Ectodermal cell (in vitro differentiated cells): ENCODE measurements at regions not wholly inside any gene's neighbourhood (a gene's known extent, or its start where the extent isn't known, plus 50 kb on each side); places are given as distances from the start of the nearest gene placed in this dataset.
"Not testable (repeated sequence)": the region's sequence is repeated elsewhere in the genome, so short reads cannot be mapped to it uniquely, and the experiment has no call there.

ENCODE experiments used
- H3K27ac ChIP-seq: 2 replicates; pipeline ENCODE4 v1.7.0; 2013; ENCODE audit warnings: mild to moderate bottlenecking, low read depth, low read length; ENCODE audit not compliant: insufficient read depth, poor library complexity, severe bottlenecking
- H3K27me3 ChIP-seq: 2 replicates; pipeline ENCODE4 v1.7.0; 2013; ENCODE audit warnings: mild to moderate bottlenecking, low read length; ENCODE audit not compliant: insufficient read depth, control insufficient read depth, poor library complexity, severe bottlenecking
- H3K36me3 ChIP-seq: one replicate; pipeline ENCODE4 v1.7.0; 2013; ENCODE audit warnings: low read length; ENCODE audit not compliant: control insufficient read depth, insufficient read depth
- H3K4me1 ChIP-seq: one replicate; pipeline ENCODE4 v1.7.0; 2013; ENCODE audit warnings: low read length; ENCODE audit not compliant: control insufficient read depth, insufficient read depth
- H3K4me3 ChIP-seq: 2 replicates; pipeline ENCODE4 v1.7.0; 2013; ENCODE audit warnings: low read depth, low read length, control low read depth; ENCODE audit not compliant: insufficient read depth
- H3K9me3 ChIP-seq: 2 replicates; pipeline ENCODE4 v1.7.0; 2013; ENCODE audit warnings: mild to moderate bottlenecking, low read length, moderate library complexity; ENCODE audit not compliant: control insufficient read depth
- WGBS, 2 experiments: methylation state at CpG; one replicate each; pipeline ENCODE4 v1.1.7; 2013; ENCODE audit warnings: missing lambda C conversion rate in 2 of 2; 5-methylcytosine and 5-hydroxymethylcytosine counted together

DNA sequence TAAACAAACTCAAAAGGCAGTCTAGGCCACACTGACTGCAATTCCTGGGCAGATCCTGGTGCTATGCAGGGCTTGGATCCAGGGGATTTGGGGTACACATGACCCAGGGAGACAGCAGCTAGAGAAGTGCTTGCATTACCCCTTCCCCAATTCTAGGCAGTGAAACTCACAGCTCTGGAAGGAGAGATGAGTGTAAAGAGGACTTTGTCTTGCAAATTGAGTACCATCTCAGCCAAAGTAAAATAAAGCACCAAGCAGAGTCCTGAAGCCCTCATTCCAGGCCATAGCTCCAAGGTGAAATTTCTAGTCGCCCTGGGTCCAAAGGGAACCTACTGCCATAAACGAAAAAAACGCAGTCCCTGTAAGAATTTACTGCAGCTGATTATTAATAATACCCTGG lies 644.9 kb upstream of the FLRT2 start:
- Histone ChIP-seq H3K27me3 (no peaks in the 10 kb centered on the region), H3K4me3 (no peak overlapping the region), H3K9me3 (no peaks in the 10 kb centered on the region), H3K27ac (no peak overlapping the region), H3K36me3 (no peaks in the 10 kb centered on the region), H3K4me1 (no peaks in the 10 kb centered on the region)
- WGBS, 2 experiments = 77 to 84% methylated on average over 3 of the region's 3 CpGs

DNA sequence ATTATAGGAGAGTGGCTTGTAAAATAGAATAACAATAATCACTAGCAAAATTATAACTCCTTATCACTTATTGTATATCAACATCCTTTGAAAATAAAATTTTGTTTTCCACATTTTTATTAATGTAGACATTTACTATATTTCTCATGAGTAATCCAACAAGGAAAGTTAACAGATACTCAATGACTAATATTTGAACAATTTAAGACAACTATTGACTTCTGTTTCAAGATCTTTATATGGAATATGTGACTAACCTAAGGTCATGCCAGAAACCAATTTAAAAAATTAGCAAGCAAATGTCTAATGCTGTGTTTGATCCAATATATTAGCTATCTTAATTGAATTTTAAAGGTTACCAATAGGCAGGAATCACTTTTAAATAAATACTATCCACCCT lies 638.5 kb upstream of the FLRT2 start:
- Histone ChIP-seq H3K27me3 (no peaks in the 10 kb centered on the region), H3K4me3 (no peak overlapping the region), H3K4me1 (no peaks in the 10 kb centered on the region), H3K9me3 (no peaks in the 10 kb centered on the region), H3K27ac (no peak overlapping the region), H3K36me3 (no peaks in the 10 kb centered on the region)

DNA sequence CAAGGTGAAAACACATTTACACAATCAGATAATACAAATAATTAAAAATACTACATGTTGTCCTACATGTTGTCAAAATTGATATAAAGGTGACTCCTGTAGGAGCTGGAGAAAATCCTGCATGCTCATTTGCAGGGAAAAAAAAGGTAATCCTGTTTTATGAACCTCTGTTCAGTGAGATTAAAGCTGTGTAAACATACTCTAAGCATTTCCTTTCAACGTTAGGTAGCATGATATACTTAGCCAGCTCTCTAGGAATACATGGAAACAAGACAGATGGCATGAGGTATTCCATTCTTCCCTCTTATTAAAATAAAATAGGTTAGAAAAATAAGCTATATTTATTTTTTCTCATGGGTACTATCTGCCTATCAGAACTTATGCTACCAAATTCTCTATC lies 635.7 kb upstream of the FLRT2 start:
- Histone ChIP-seq H3K4me1 (no peaks in the 10 kb centered on the region), H3K36me3 (no peaks in the 10 kb centered on the region), H3K27ac (no peak overlapping the region), H3K4me3 (no peak overlapping the region), H3K27me3 (no peaks in the 10 kb centered on the region), H3K9me3 (no peaks in the 10 kb centered on the region)
- 83 to 85% methylated on average over 1 of the region's 1 CpG for WGBS, 2 experiments

DNA sequence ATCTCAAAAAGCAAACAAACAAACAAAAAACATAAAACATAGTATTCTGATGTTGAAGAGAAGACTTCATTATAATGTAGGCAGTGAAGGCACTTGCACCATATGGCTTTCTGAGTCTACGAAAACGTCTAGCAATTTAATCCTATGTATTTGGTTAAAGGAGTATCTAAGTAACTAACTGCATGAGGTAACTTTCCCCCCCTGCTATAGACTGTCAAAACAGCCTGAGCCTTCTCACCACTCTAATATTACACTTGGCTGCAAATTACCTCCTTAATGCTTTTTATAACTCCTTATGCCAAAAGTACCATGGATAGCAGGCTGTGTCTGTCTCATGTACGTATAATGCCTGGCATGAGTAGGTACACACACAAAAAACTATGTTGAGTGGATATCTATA lies 607.6 kb upstream of the FLRT2 start:
- 90 to 100% methylated on average over 2 to 3 of the region's 3 CpGs for WGBS, 2 experiments
- H3K4me1 ChIP-seq = no peaks in the 10 kb centered on the region
- H3K9me3 ChIP-seq = no peaks in the 10 kb centered on the region
- H3K27ac ChIP-seq = no peak overlapping the region
- H3K4me3 ChIP-seq = no peak overlapping the region
- no peaks in the 10 kb centered on the region for H3K36me3 ChIP-seq
- H3K27me3 ChIP-seq = no peaks in the 10 kb centered on the region

DNA sequence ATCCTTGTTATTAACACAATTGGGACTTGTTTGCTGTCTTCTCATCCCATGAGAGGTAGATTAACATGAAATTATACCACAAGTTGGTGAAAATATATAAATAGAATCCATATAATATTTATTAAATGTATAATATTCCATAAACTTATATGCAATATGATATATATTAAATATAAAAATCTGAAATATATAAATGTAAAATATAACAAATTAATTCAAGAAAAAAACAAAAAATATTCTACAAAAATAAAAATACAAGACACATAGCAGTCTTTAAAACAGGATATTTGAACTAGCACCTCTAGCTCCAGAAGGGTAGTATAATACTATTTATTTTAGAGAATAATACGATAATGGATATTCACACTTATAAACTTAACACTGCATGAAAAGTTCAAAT lies 603.3 kb upstream of the FLRT2 start:
- no CpG with 5 or more reads among the region's 1 CpG for WGBS, 2 experiments

DNA sequence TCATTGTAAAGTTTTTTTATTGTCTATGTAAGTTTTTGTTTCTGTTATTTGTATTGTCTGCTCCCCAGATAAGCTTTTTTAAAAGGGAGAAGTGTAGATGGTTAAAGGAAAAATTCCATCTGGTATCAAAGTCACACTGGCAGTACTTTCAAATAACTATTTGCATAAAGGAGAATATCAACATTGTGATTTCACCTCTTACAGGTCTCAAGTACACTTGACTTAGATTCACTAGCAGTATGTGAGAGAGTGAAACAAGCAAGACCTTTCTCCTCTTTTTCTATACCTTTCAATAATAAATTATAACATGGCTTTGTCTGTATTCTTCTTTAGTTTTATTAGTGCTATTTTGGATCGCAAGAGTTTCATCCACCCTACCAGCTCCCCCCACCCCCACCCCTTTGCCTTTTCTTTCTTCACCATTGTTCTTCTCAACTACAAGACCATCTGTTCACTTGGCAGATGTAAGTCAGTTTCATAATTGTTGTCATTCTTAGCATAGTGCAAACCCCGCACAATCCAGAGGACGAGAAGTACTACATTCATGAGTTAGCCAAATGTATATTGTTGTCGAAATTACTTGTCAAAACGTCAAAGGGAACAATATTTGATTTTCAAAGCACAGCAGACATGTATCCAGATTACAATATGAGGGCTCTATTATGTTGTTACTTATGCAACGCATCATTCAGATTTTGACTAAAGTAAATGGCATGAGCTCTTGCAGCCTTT lies 602.7 kb upstream of the FLRT2 start:
- no peak overlapping the region for H3K27ac ChIP-seq
- 97 to 98% methylated on average over 5 to 6 of the region's 6 CpGs for WGBS, 2 experiments

More for the DNA sequence above, 603.3 kb upstream of the FLRT2 start:
- H3K9me3 ChIP-seq = no peaks in the 10 kb centered on the region
- H3K4me3 ChIP-seq = no peak overlapping the region
- H3K36me3 ChIP-seq = no peaks in the 10 kb centered on the region
- no peaks in the 10 kb centered on the region for H3K27me3 ChIP-seq
- H3K27ac ChIP-seq = no peak overlapping the region
- H3K4me1 ChIP-seq = no peaks in the 10 kb centered on the region

DNA sequence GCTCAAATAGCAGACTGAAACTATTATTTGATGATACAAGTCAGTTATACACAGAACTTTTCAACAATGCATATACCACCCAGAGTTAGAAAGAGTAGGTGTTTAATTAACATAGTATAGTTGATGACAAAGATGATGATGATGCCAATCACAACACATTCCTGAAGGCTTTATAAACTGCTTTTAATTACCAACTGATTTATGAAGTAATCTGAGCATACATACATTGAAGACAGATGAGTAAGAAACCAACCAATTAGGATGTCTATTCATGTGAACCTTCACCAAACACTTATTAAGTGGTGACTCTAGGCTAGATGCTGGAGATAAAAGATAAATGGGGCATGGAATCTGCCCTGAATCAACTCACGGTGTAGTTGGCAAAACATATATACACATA lies 600.9 kb upstream of the FLRT2 start:
- Histone ChIP-seq H3K4me3 (no peak overlapping the region), H3K27ac (no peak overlapping the region), H3K4me1 (no peaks in the 10 kb centered on the region), H3K27me3 (no peaks in the 10 kb centered on the region), H3K9me3 (no peaks in the 10 kb centered on the region), H3K36me3 (no peaks in the 10 kb centered on the region)
- WGBS, 2 experiments = no CpG with 5 or more reads among the region's 1 CpG

More for the DNA sequence above, 602.7 kb upstream of the FLRT2 start:
- Histone ChIP-seq H3K9me3 (no peaks in the 10 kb centered on the region), H3K4me1 (no peaks in the 10 kb centered on the region), H3K36me3 (no peaks in the 10 kb centered on the region), H3K27me3 (no peaks in the 10 kb centered on the region), H3K4me3 (no peak overlapping the region)

DNA sequence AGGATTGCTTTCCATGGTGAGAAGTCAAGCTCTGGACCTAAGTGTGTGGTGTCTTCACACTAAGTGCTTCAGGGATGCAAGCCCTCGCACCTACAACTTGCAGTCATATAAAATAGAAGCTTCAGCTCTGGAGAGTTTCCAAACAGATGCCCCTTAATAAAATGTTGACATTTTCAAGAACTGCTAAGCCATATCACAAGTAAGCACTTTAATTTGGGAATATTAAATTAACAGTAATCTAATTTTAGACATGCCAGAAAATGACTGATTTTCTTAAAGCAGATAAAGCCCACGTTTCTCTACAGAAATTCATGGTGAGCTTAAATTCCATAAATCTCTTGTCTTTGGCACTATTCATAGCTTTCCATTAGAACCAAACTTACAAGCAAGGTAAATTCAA lies 600.1 kb upstream of the FLRT2 start:
- Histone ChIP-seq H3K27me3 (no peaks in the 10 kb centered on the region), H3K9me3 (no peaks in the 10 kb centered on the region), H3K36me3 (no peaks in the 10 kb centered on the region), H3K4me1 (no peaks in the 10 kb centered on the region), H3K27ac (no peak overlapping the region), H3K4me3 (no peak overlapping the region)
- WGBS, 2 experiments = 93 to 96% methylated on average over 2 of the region's 2 CpGs

DNA sequence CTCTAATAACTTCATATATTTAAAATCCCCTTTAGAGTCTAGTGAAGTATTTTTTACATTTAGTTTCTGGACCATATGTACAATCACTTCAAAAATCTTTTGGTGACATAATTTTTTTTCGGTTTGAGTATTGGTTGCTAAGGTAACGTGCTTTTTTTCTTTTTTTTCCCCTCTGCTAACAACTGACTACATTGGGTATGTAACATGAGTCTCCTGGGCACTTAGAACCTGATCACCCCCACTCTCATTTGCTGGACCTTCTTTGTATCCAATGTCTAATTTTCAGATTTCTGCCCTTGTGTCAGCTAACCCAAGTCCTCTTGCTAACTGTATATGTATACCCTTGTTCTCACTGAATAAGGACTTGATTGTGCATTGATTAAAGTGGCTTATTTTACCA lies 592.9 kb upstream of the FLRT2 start:
- 94 to 96% methylated on average over 2 of the region's 2 CpGs for WGBS, 2 experiments
- H3K27me3 ChIP-seq = no peaks in the 10 kb centered on the region
- H3K9me3 ChIP-seq = no peaks in the 10 kb centered on the region
- H3K4me3 ChIP-seq = no peak overlapping the region
- H3K27ac ChIP-seq = no peak overlapping the region
- no peaks in the 10 kb centered on the region for H3K36me3 ChIP-seq
- no peaks in the 10 kb centered on the region for H3K4me1 ChIP-seq

DNA sequence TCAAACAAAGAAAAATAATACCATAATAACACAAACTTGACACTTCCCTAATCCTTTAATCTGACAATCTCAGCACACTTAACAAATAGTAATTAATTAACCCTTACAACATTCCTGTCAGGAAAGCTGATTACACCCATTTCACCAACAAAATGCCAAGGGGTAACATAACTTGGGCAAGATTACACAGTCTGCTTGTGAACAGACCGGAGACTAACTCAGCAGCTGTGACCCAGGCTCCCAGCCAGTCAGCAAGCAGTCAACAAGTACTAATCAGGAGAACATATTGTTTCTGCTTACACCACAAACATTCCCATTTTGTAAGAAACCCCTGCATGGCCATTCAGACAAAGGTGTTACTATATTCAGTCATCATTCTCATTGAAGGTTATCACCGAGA lies 592.5 kb upstream of the FLRT2 start:
- WGBS, 2 experiments = 92 to 96% methylated on average over 2 of the region's 2 CpGs
- H3K9me3 ChIP-seq = no peaks in the 10 kb centered on the region
- no peaks in the 10 kb centered on the region for H3K4me1 ChIP-seq
- H3K27me3 ChIP-seq = no peaks in the 10 kb centered on the region
- no peak overlapping the region for H3K27ac ChIP-seq
- H3K36me3 ChIP-seq = no peaks in the 10 kb centered on the region
- no peak overlapping the region for H3K4me3 ChIP-seq

DNA sequence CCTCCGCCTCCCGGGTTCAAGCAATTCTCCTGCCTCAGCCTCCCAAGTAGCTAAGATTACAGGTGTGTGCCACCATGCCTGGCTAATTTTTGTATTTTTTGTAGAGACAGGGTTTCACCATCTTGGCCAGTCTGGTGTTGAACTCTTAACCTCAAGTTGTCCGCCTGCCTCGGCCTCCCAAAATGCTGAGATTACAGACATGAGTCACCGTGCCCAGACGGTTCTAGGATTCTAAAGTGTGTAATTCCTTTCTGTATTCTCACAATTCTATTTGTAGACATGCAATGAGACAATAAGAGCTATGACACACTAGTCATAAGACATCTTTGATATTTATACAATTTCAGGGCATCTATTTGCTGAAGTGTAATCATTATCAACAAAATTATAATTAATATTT lies 585.0 kb upstream of the FLRT2 start:
- not testable (repeated sequence) for H3K27ac ChIP-seq, H3K9me3 ChIP-seq, H3K36me3 ChIP-seq, H3K27me3 ChIP-seq, H3K4me3 ChIP-seq, H3K4me1 ChIP-seq
- WGBS, 2 experiments = 93 to 95% methylated on average over 6 of the region's 6 CpGs
